Right renal cortex interstitium (tissue), 3 donors: ENCODE measurements at regions not wholly inside any gene's neighbourhood (a gene's known extent, or its start where the extent isn't known, plus 50 kb on each side); places are given as distances from the start of the nearest gene placed in this dataset.
A peak's percentile ranks its signal among the peaks of the same experiment; 100 is the strongest.

Experiments
- DNase-seq, 3 donors: peaks; one replicate each; pipeline ENCODE4 v3.0.0-alpha.2; 2013; ENCODE audit warnings: low read depth in 3 of 3, low spot score in 2 of 3

- DNase-seq: no peak
These were observed 50.0 kb upstream of the RNU6ATAC start for GRCh38 chr9:134214386-134214765.

- DNase-seq: no peak
These were observed 50.5 kb upstream of the RNU6ATAC start for GRCh38 chr9:134214766-134215419.

- no peak for DNase-seq
These were observed 51.0 kb upstream of the RNU6ATAC start for GRCh38 chr9:134215420-134215698.

GRCh38 chr9:134215699-134216448, 51.5 kb upstream of the RNU6ATAC start:
- DNase-seq: no peak

- DNase-seq: no peak
These were observed 52.1 kb upstream of the RNU6ATAC start for GRCh38 chr9:134216449-134216951.

GRCh38 chr9:134216961-134217360, 52.6 kb upstream of the RNU6ATAC start:
- no peak for DNase-seq

- DNase-seq: no peak
These were observed 53.3 kb upstream of the RNU6ATAC start for GRCh38 chr9:134217431-134218210.

- no peak for DNase-seq
These were observed 53.9 kb upstream of the RNU6ATAC start for GRCh38 chr9:134218230-134218629.

- DNase-seq: no peak
These were observed 55.3 kb upstream of the RNU6ATAC start for GRCh38 chr9:134219646-134220060.

GRCh38 chr9:134220311-134220710, 55.9 kb upstream of the RNU6ATAC start:
- DNase-seq: no peak

GRCh38 chr9:134221273-134222017, 57.1 kb upstream of the RNU6ATAC start:
- DNase-seq: no peak

- DNase-seq: no peak
These were observed 57.7 kb upstream of the RNU6ATAC start for GRCh38 chr9:134222018-134222573.

- no peak for DNase-seq
These were observed 58.7 kb upstream of the RNU6ATAC start for GRCh38 chr9:134223091-134223490.

GRCh38 chr9:134223591-134224122, 59.3 kb upstream of the RNU6ATAC start:
- DNase-seq: no peak

GRCh38 chr9:134224127-134224526, 59.8 kb upstream of the RNU6ATAC start:
- no peak for DNase-seq

- DNase-seq: no peak
These were observed 60.3 kb upstream of the RNU6ATAC start for GRCh38 chr9:134224567-134225093.

- no peak for DNase-seq
These were observed 60.8 kb upstream of the RNU6ATAC start for GRCh38 chr9:134225186-134225585.

GRCh38 chr9:134225816-134226215, 61.5 kb upstream of the RNU6ATAC start:
- no peak for DNase-seq

- DNase-seq: peak in 1 of 3 donors; percentile 63
These were observed 62.0 kb upstream of the RNU6ATAC start for GRCh38 chr9:134226221-134226930.
